ENCODE measurements at regions not wholly inside any gene's neighbourhood (a gene's known extent, or its start where the extent isn't known, plus 50 kb on each side); places are given as distances from the start of the nearest gene placed in this dataset.

GRCh38 chr3:148100476-148100875, 597.2 kb upstream of the AGTR1 start:
- TF ChIP-seq POLR2AphosphoS5 (IDR thresholded peaks at IDR 0.05) (no peak), EP300 (conservative IDR thresholded peaks at IDR 0.05; ENCODE audit: poor library complexity, severe bottlenecking) (no peak), CTCF (IDR thresholded peaks at IDR 0.05; ENCODE audit: poor library complexity, severe bottlenecking) (no peak)
